AML-193 (cell line): ENCODE measurements at regions not wholly inside any gene's neighbourhood (a gene's known extent, or its start where the extent isn't known, plus 50 kb on each side); places are given as distances from the start of the nearest gene placed in this dataset.

ENCODE experiments used
- DNase-seq, 2 experiments: peaks; one replicate each; lab custom pipeline; 2025; lab: John Stamatoyannopoulos, UW

- DNase-seq, result no peak
These were observed 153.7 kb upstream of the ARGLU1 start for GRCh38 chr13:106721599-106721998.

- DNase-seq, result no peak
These were observed 146.5 kb upstream of the ARGLU1 start for GRCh38 chr13:106714271-106714982.

- DNase-seq, result no peak
These were observed 144.4 kb upstream of the ARGLU1 start for GRCh38 chr13:106712381-106712780.

DNA sequence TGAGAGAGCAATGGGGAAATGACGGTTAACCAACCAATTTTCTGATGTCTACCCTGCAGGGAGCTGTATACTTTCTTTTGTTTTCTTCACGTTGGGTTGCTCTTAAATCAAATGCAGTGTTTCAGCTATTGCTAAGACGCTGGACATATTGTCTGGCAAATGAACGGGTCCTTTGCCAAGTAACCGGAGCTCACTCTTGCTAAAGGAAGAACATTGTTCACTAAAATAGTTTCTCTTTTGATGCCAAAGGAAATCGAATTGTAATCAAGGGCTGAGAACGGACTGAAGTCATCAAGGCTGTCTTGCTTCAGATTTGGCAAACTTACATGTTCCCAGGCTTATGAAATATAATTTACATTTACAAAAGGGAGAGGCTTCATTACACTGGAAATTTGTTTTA lies 142.3 kb upstream of the ARGLU1 start:
- no peak for DNase-seq

DNA sequence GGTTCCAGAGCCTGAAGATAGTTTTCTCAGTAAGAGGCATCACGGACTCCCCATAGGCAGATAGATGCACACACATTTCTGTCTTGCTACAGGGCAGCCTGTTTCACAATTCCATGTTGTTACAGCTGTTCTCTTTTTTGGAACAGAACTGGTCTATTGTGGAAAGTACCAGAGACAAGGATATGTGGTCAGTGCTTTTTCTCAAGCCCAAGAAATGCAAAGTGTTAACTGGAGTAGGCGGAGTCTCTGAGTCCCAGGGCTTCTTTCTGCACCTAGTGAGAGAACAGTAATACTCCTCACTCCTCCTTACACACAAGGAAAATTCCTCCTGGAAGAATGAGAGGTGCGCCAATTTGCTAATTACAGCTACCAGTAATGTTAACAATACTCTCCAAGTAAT lies 141.6 kb upstream of the ARGLU1 start:
- no peak for DNase-seq

GRCh38 chr13:106702505-106702904 lies 134.6 kb upstream of the ARGLU1 start:
- no peak for DNase-seq

DNA sequence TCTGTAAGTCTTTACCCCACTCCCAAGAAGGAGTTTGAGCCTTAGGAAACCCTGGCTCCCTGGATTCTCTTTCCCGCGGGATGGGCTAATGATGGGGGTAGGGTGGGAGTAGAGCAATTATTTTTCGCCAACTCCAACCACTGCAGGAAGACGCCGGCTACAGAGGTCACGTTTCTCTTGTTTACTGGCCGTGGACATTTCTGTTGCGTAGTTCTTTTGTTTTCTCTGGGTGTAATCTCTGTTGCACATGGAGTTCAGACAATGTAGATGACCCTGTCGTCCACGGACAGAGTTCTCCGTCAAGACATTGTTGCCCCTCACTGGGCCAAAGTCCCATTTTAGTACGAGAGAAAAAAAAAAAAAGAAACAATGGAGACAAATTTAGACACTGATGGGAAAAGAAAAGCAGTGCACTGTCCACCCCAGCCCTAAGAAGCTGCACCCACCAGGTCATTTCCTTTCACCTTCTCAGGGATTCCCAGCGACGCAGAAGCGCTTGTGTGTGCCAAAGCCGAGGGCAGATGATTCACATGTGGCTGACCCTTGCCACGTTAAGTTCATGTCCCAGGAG lies 133.9 kb upstream of the ARGLU1 start:
- DNase-seq, result no peak

- no peak for DNase-seq
These were observed 132.5 kb upstream of the ARGLU1 start for GRCh38 chr13:106700439-106700838.

- no peak for DNase-seq
These were observed 132.1 kb upstream of the ARGLU1 start for GRCh38 chr13:106700007-106700406.

DNA sequence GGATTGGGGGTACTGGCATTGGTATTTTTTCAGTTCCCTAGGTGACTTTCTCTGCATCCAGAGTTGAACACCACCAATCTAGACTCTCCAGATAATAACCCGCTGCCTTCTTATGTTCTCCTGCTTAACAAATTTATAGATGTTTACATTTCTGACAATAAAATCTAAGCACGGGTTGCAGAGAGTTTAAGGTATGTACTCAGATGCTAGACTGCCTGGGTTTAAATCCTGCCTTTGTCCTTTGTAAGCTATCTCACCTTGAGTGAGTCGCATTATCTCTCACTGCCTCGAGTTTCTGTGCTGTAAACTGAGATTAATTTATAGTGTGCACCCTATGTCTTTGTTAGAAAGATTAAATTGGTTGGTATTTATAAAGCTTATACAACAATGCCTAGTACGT lies 131.4 kb upstream of the ARGLU1 start:
- DNase-seq, result no peak

- no peak for DNase-seq
These were observed 128.8 kb upstream of the ARGLU1 start for GRCh38 chr13:106696719-106697118.

DNA sequence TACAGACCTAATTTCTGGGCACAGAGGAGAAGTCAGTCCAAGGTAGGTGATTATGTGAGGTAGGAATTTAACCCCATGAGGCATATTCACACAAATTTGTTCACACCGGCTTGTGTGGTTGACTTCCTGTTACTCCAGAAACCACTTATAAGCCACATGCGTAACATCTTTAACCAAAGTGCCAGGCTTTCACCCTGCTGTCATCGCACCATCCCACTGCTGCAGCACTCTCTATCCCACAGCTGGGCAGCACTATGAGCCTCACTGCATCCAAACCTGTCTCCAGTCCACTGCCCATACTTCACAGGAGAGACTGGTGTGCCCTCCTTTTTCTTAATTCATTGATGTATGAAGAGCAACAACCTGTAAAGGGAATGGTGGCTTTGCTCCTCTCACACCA lies 128.2 kb upstream of the ARGLU1 start:
- no peak for DNase-seq

DNA sequence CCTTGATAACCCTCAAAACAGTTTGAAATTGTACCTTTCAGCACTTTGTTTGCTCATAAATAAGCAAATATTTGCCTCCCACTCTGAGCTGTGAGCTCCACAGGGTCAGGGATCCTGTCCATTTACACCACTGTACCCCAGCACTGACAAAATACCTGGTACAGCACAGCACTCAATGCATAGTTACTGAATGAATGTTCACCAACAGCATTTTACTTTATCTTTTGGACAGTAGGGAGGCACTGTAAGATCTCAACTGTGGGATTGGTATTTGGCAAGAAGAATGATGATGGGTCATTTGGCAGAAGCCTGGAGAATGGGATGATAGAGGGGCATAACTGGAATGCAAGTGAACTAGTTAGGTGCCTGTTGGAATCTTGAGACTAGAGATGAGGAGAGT lies 127.2 kb upstream of the ARGLU1 start:
- DNase-seq, result no peak

- DNase-seq, result no peak
These were observed 123.9 kb upstream of the ARGLU1 start for GRCh38 chr13:106691861-106692260.

DNA sequence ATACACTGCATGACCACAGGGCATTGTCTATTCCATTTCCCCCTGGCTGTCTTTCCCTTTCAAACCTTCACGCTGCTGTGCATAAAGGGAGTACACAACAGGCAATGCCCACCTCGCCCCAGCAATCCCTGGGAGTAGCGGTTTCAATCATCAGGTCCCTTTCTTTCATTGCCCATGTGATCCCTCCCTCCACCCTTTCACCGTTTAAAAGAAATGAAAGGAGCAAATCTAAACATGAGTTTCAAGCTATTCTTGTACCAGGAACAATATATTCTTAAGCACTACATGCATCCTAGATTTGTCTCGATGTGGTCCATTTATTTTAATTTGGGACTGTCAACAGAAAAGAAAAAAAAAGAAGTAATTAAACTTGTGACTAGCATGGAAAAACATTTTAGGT lies 123.4 kb upstream of the ARGLU1 start:
- no peak for DNase-seq

GRCh38 chr13:106690779-106691178 lies 122.8 kb upstream of the ARGLU1 start:
- DNase-seq, result no peak

- no peak for DNase-seq
These were observed 122.0 kb upstream of the ARGLU1 start for GRCh38 chr13:106689906-106690305.

DNA sequence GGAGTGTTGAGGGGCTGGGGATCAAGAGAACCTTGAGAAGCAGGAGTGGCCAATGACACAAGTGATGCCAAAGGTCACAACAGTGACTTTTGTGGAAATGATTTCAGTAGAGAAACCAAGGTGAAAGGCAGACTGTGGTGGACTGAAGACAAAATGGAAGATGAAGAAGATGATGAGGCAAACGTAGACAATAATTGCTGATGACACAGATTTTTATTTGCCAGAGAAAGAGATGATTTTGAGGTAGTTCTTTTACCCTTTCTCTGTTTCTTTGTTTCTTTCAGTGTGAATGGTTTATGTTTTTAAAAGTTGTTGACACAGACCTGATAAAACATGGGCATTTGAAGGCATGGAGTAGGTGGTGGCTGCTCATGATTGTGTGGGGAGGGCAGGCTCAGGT lies 121.0 kb upstream of the ARGLU1 start:
- DNase-seq, result no peak

GRCh38 chr13:106686163-106686562 lies 118.2 kb upstream of the ARGLU1 start:
- no peak for DNase-seq

DNA sequence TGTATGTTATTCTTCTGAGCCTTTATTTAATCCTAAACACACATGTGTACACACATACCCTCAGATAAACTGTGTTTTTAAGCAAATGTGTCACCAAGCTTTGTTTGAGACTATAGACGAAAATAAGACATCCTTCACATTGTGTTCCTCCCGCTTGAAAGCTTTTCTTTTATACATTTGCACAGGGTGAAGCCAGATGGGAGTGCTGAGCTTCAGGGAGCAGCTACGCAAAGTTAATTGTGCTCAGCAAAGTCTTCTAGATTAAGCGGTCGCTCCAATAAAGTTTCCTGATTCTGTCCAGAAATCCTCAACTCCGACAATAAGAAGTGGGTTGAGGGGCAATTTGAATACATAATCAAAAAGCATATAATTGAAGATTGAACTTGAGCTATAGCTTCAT lies 117.2 kb upstream of the ARGLU1 start:
- no peak for DNase-seq

DNA sequence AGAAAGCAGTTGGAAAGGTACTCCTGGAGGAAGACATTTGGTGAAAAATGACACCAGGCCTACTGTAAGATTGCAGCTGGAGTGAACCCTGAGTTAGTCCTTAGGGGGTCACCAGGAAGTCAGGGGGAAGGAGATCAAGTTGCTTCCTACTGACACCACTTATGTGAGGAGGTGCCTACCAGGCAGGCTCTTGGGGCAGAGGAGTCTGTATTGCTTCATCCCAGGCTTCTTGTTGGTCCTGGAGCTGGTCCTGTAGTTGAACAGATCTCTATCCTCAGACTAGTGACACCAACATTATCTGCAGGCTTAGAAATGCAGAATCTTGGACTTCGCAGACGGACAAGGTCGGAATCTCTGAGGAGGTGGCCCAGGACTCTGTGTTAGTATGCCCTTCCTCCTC lies 116.0 kb upstream of the ARGLU1 start:
- no peak for DNase-seq

GRCh38 chr13:106683179-106683578 lies 115.2 kb upstream of the ARGLU1 start:
- DNase-seq, result no peak

- no peak for DNase-seq
These were observed 114.1 kb upstream of the ARGLU1 start for GRCh38 chr13:106681997-106682396.

GRCh38 chr13:106681536-106681935 lies 113.6 kb upstream of the ARGLU1 start:
- DNase-seq, result no peak
